OCI-LY1 (cell line): ENCODE measurements at regions not wholly inside any gene's neighbourhood (a gene's known extent, or its start where the extent isn't known, plus 50 kb on each side); places are given as distances from the start of the nearest gene placed in this dataset.

Experiments used
- H2AFZ ChIP-seq: fragments of 200-600 bp; sonication (generic), shearing (Covaris generic); 2 replicates; pipeline ENCODE4 v1.6.0; 2014; ENCODE audit warnings: antibody characterized with exemption, mild to moderate bottlenecking, low read length
- H3F3A ChIP-seq: fragments of 200-600 bp; sonication (generic), shearing (Covaris generic); 2 replicates; pipeline ENCODE4 v1.6.0; 2014; ENCODE audit warnings: mild to moderate bottlenecking, antibody characterized with exemption, low read length, moderate library complexity; ENCODE audit not compliant: insufficient read depth
- H3K27ac ChIP-seq: fragments of 200-600 bp; sonication (generic); 2 replicates; pipeline ENCODE4 v1.5.1; 2014; ENCODE audit warnings: low read length, mixed run types, mild to moderate bottlenecking, low read depth; ENCODE audit not compliant: poor library complexity, severe bottlenecking
- H3K27me3 ChIP-seq: fragments of 200-600 bp; sonication (generic); 2 replicates; pipeline ENCODE4 v1.6.0; 2014; ENCODE audit warnings: antibody characterized with exemption, mild to moderate bottlenecking, low read length, moderate library complexity; ENCODE audit not compliant: insufficient read depth
- H3K36me3 ChIP-seq: fragments of 200-600 bp; sonication (generic); 2 replicates; pipeline ENCODE4 v1.6.1; 2014; ENCODE audit warnings: mild to moderate bottlenecking, antibody characterized with exemption, low read length, moderate library complexity, mixed read lengths; ENCODE audit not compliant: insufficient read depth
- H3K4me1 ChIP-seq: fragments of 200-600 bp; sonication (generic); 2 replicates; pipeline ENCODE4 v1.5.1; 2014; ENCODE audit warnings: mild to moderate bottlenecking, low read length, moderate library complexity; ENCODE audit not compliant: insufficient read depth, severe bottlenecking
- H3K4me2 ChIP-seq: fragments of 200-600 bp; sonication (generic), shearing (Covaris generic); 2 replicates; pipeline ENCODE4 v1.6.1; 2014; ENCODE audit warnings: low read length
- H3K4me3 ChIP-seq: fragments of 200-600 bp; sonication (generic); 2 replicates; pipeline ENCODE4 v1.5.1; 2014; ENCODE audit warnings: low read length, low read depth, mild to moderate bottlenecking, mixed read lengths; ENCODE audit not compliant: poor library complexity, severe bottlenecking
- H3K79me2 ChIP-seq: fragments of 200-600 bp; shearing (Covaris generic); 2 replicates; pipeline ENCODE4 v1.6.1; 2016; ENCODE audit warnings: mixed run types, low read length, mixed read lengths; ENCODE audit not compliant: insufficient read depth
- H3K9ac ChIP-seq: fragments of 200-600 bp; sonication (generic), shearing (Covaris generic); 2 replicates; pipeline ENCODE4 v1.6.1; 2014; ENCODE audit warnings: mild to moderate bottlenecking, low read length, mixed read lengths
- H3K9me2 ChIP-seq: fragments of 200-600 bp; sonication (generic), shearing (Covaris generic); 2 replicates; pipeline ENCODE4 v1.6.1; 2014; ENCODE audit warnings: low read depth, mild to moderate bottlenecking, low read length, mixed read lengths
- H3K9me3 ChIP-seq: fragments of 200-600 bp; shearing (Covaris generic); 2 replicates; pipeline ENCODE4 v1.6.1; 2014; ENCODE audit warnings: low read length, mixed read lengths
- H4K20me1 ChIP-seq: fragments of 200-600 bp; sonication (generic), shearing (Covaris generic); 2 replicates; pipeline ENCODE4 v1.6.0; 2016; ENCODE audit warnings: mild to moderate bottlenecking, low read length; ENCODE audit not compliant: insufficient read depth
- EZH2 ChIP-seq: fragments of 200-600 bp; sonication (generic), shearing (Covaris generic); IDR thresholded peaks from 2 replicates; pipeline ENCODE4 v1.8.0; 2017; ENCODE audit warnings: borderline replicate concordance, mixed run types, mild to moderate bottlenecking, antibody characterized with exemption, low read length, moderate library complexity, mixed read lengths
- TF ChIP-seq, protein P1 (sequence below): fragments of 200-600 bp; sonication (generic), shearing (Covaris generic); IDR thresholded peaks from 2 replicates; pipeline ENCODE4 v1.5.1; 2017; ENCODE audit warnings: mild to moderate bottlenecking, antibody characterized with exemption, low read length, moderate library complexity, mixed read lengths

DNA sequence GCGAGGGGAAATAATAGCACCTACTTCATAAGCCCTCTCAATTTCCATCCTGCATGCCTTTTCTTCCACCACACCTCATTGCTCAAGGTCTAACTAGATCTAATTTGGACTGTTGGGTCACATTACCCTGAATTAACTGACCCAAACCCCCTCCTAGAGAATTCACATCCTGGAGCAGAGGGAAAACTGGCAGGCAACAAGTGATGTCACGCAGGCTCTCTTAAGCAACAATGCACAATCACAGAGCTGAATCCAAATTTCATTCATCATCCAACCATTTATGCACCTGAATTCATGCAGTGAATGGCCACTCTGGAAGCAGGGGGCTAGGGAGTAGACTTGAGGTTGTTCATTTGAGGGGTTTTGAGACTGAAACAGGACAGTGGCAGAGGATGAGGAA, 107.7 kb upstream of the HUWE1 start:
- Histone ChIP-seq H3K4me1 (no peaks in the 10 kb centered on the region), H3K4me3 (no peak overlapping the region), H3K27ac (no peak overlapping the region), H3F3A (no peaks in the 10 kb centered on the region), H3K79me2 (no peaks in the 10 kb centered on the region), H3K36me3 (no peaks in the 10 kb centered on the region), H3K9me2 (no peaks in the 10 kb centered on the region), H4K20me1 (no peaks in the 10 kb centered on the region), H3K4me2 (no peak overlapping the region), H2AFZ (no peak overlapping the region), H3K9me3 (no peaks in the 10 kb centered on the region), H3K9ac (no peak overlapping the region), H3K27me3 (no peaks in the 10 kb centered on the region)
- TF ChIP-seq, protein P1, sequence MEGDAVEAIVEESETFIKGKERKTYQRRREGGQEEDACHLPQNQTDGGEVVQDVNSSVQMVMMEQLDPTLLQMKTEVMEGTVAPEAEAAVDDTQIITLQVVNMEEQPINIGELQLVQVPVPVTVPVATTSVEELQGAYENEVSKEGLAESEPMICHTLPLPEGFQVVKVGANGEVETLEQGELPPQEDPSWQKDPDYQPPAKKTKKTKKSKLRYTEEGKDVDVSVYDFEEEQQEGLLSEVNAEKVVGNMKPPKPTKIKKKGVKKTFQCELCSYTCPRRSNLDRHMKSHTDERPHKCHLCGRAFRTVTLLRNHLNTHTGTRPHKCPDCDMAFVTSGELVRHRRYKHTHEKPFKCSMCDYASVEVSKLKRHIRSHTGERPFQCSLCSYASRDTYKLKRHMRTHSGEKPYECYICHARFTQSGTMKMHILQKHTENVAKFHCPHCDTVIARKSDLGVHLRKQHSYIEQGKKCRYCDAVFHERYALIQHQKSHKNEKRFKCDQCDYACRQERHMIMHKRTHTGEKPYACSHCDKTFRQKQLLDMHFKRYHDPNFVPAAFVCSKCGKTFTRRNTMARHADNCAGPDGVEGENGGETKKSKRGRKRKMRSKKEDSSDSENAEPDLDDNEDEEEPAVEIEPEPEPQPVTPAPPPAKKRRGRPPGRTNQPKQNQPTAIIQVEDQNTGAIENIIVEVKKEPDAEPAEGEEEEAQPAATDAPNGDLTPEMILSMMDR: no peak
- TF ChIP-seq EZH2: no peak

DNA sequence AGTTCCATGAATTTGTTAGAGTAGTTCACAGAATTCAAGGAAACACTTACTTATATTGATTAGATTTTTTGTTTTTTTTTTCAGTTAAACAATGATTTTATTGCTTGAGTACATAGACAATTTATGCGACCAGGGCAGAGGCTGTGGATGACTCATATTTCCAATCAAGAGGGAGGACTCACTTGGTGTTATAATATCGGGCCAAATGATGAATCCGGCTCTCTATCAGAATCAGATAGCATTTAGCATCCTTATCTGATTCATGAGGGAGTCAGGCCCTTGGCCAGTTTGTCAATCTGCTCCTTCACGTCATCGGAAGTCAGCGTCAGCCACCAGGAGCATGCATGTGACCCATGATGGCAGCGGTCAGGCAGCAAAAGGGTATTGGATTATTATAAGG, 82.3 kb upstream of the HUWE1 start:
- TF ChIP-seq, protein P1: no peak
- TF ChIP-seq EZH2: no peak
- no peak overlapping the region for H3K4me2 ChIP-seq

DNA sequence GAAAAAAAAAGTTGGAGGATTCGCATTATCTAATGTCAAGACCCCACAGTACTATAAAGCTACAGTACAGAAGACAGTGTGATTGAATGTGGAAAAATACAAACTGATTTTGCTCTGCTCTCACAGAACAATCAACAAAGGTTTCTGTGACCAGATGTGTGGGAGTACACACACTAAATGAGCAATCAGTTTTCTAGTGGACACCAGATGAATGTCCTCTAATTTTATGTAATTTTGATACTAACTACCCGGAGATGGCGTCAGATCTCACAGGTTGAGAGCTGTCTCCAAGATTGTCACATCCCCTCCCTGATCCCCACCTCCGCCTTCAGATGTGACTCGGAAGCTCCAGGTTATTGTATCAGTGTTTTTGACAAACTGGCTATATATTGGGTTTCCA, 81.9 kb upstream of the HUWE1 start:
- no peaks in the 10 kb centered on the region for H3K9me2 ChIP-seq
- TF ChIP-seq EZH2: no peak
- TF ChIP-seq, protein P1: no peak
- H3K9me3 ChIP-seq: no peaks in the 10 kb centered on the region
- no peaks in the 10 kb centered on the region for H4K20me1 ChIP-seq
- H3K27ac ChIP-seq: no peak overlapping the region
- H3K4me3 ChIP-seq: no peak overlapping the region
- H3F3A ChIP-seq: no peaks in the 10 kb centered on the region
- no peak overlapping the region for H3K4me2 ChIP-seq
- H2AFZ ChIP-seq: no peak overlapping the region
- H3K27me3 ChIP-seq: no peaks in the 10 kb centered on the region
- H3K79me2 ChIP-seq: no peaks in the 10 kb centered on the region
- no peak overlapping the region for H3K9ac ChIP-seq
- no peaks in the 10 kb centered on the region for H3K36me3 ChIP-seq
- H3K4me1 ChIP-seq: no peaks in the 10 kb centered on the region

More for the DNA sequence above, 82.3 kb upstream of the HUWE1 start:
- Histone ChIP-seq H3K27ac (no peak overlapping the region), H4K20me1 (no peaks in the 10 kb centered on the region), H3K4me1 (no peaks in the 10 kb centered on the region), H3K9ac (no peak overlapping the region), H3K36me3 (no peaks in the 10 kb centered on the region), H3F3A (no peaks in the 10 kb centered on the region), H3K9me2 (no peaks in the 10 kb centered on the region), H3K79me2 (no peaks in the 10 kb centered on the region), H3K4me3 (no peak overlapping the region), H2AFZ (no peak overlapping the region), H3K27me3 (no peaks in the 10 kb centered on the region), H3K9me3 (no peaks in the 10 kb centered on the region)
